ENCODE measurements at regions not wholly inside any gene's neighbourhood (a gene's known extent, or its start where the extent isn't known, plus 50 kb on each side); places are given as distances from the start of the nearest gene placed in this dataset.

DNA sequence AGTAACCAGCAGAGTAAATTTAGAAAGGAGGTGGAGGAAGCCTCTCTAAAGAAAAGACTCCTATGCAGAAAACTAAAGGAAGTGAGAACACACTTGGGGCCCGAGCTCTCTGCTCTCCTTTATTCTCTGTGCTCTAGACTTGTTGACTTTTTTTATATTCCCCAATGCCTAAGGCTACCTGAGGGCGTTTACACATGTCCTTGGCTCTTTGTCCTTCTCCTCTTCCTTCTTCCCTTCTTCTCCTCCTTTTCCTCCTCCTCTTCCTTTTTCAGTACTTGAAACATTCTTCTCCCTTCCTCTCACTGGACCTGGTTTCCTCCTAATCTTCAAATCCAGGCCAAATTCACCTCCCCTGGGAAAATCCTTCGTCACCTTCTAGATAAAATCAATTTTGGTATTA is 256.4 kb upstream of the TRPC7 start:
- no peak for DNase-seq
- Histone ChIP-seq H3K9me3 (no peaks in the 10 kb centered on the region), H3K27ac (no peak overlapping the region), H3K27me3 (no peaks in the 10 kb centered on the region), H3K36me3 (no peaks in the 10 kb centered on the region), H3K4me3 (no peak overlapping the region), H3K4me1 (no peaks in the 10 kb centered on the region)
- intact Hi-C loops (cut with DNase I; ENCODE audit: low total_unique reads), result no loop called here
- in situ Hi-C loops (cut with MboI; ENCODE audit: low sequenced_read_pairs in 4 of 4), result no loop called here
- no peak for ATAC-seq
- TF ChIP-seq, protein P1, sequence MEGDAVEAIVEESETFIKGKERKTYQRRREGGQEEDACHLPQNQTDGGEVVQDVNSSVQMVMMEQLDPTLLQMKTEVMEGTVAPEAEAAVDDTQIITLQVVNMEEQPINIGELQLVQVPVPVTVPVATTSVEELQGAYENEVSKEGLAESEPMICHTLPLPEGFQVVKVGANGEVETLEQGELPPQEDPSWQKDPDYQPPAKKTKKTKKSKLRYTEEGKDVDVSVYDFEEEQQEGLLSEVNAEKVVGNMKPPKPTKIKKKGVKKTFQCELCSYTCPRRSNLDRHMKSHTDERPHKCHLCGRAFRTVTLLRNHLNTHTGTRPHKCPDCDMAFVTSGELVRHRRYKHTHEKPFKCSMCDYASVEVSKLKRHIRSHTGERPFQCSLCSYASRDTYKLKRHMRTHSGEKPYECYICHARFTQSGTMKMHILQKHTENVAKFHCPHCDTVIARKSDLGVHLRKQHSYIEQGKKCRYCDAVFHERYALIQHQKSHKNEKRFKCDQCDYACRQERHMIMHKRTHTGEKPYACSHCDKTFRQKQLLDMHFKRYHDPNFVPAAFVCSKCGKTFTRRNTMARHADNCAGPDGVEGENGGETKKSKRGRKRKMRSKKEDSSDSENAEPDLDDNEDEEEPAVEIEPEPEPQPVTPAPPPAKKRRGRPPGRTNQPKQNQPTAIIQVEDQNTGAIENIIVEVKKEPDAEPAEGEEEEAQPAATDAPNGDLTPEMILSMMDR (IDR thresholded peaks at IDR 0.05 in 4 of 5, conservative IDR thresholded peaks at IDR 0.05 in 1 of 5), result no peak
- TF ChIP-seq POLR2A (IDR thresholded peaks at IDR 0.05), result no peak

DNA sequence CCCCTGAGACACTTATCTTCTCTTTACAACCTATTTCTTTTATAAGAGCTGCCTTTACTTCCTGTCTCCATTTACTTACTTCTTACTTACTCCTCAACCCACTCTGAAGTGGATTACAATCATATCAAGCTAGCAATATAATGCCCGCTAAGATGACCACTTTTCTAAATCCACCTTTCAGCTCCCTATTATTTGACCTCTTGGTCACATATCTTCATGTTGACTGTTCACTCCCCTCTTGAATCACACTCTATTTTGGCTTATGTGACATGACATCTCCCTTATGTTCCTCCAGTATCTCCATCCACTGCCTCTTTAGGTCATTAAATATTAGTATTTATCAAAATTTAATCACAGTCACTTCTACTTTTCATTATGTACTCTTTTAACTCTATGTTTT is 255.3 kb upstream of the TRPC7 start:
- Histone ChIP-seq H3K4me1 (no peaks in the 10 kb centered on the region), H3K27me3 (no peaks in the 10 kb centered on the region), H3K9me3 (no peaks in the 10 kb centered on the region), H3K27ac (no peak overlapping the region), H3K36me3 (no peaks in the 10 kb centered on the region), H3K4me3 (no peak overlapping the region)
- intact Hi-C loops (cut with DNase I; ENCODE audit: low total_unique reads) (no loop called here), in situ Hi-C loops (cut with MboI; ENCODE audit: low sequenced_read_pairs in 4 of 4) (no loop called here)
- DNase-seq (no peak), ATAC-seq (no peak)
- no peak for TF ChIP-seq POLR2A (IDR thresholded peaks at IDR 0.05)
- TF ChIP-seq, protein P1 (IDR thresholded peaks at IDR 0.05 in 4 of 5, conservative IDR thresholded peaks at IDR 0.05 in 1 of 5), result no peak

DNA sequence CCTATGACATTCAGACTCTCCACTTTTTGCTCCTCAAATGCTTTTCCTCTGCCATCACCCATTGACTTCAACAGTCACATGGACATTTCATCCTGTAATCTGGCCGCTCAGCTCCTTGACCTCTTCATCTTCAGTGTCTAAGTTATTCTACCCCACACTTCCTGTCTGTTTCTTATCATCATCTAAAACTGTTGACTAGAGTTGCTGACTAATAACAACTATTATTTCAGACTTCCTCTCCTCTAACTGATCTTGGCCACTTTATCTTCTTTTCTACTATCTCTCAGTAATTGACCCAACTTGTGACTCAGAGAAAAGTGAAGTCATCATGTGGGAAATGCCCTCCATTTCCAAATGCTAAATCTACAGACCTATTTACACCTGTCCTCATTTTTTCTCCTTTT is 254.7 kb upstream of the TRPC7 start:
- in situ Hi-C loops (cut with MboI; ENCODE audit: low sequenced_read_pairs in 4 of 4) (no loop called here), intact Hi-C loops (cut with DNase I; ENCODE audit: low total_unique reads) (no loop called here)
- Histone ChIP-seq H3K4me1 (no peaks in the 10 kb centered on the region), H3K4me3 (no peak overlapping the region), H3K36me3 (no peaks in the 10 kb centered on the region), H3K27ac (no peak overlapping the region), H3K9me3 (no peaks in the 10 kb centered on the region), H3K27me3 (no peaks in the 10 kb centered on the region)
- TF ChIP-seq, protein P1 (IDR thresholded peaks at IDR 0.05 in 4 of 5, conservative IDR thresholded peaks at IDR 0.05 in 1 of 5), result no peak
- TF ChIP-seq POLR2A (IDR thresholded peaks at IDR 0.05), result no peak
- DNase-seq (no peak), ATAC-seq (no peak)

DNA sequence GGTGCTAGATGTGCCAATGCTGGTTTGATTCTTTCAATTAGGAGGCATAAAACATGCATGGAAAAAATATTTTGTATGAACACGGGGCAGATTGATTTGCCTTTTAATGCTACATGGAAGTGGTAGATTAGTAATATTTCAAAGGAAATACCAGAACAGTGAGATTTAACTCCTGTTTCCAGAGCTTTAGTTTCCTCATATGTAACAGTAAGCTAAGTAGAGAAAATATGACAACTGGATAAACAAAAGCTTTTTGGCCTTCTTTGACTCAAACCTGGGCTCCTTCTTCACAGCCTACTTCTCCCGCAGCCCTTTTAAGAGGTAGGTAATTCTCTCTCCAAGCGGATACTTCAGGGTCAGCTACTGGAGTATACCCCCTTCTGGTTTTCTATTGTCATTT is 254.2 kb upstream of the TRPC7 start:
- intact Hi-C loops (cut with DNase I; ENCODE audit: low total_unique reads), result no loop called here
- no peak for DNase-seq
- TF ChIP-seq, protein P1 (IDR thresholded peaks at IDR 0.05 in 4 of 5, conservative IDR thresholded peaks at IDR 0.05 in 1 of 5), result no peak
- TF ChIP-seq POLR2A (IDR thresholded peaks at IDR 0.05), result no peak
- Histone ChIP-seq H3K36me3 (no peaks in the 10 kb centered on the region), H3K4me3 (no peak overlapping the region), H3K4me1 (no peaks in the 10 kb centered on the region), H3K9me3 (no peaks in the 10 kb centered on the region), H3K27me3 (no peaks in the 10 kb centered on the region), H3K27ac (no peak overlapping the region)
- in situ Hi-C loops (cut with MboI; ENCODE audit: low sequenced_read_pairs in 4 of 4), result no loop called here
- no peak for ATAC-seq
